ENCODE measurements at regions not wholly inside any gene's neighbourhood (a gene's known extent, or its start where the extent isn't known, plus 50 kb on each side); places are given as distances from the start of the nearest gene placed in this dataset.

- H3K9me3 ChIP-seq (ENCODE audit: control insufficient read depth, low read length) = no peaks in the 10 kb centered on the region
- no peak overlapping the region for H3K9ac ChIP-seq
- no peaks in the 10 kb centered on the region for H3K36me3 ChIP-seq (ENCODE audit: control insufficient read depth, insufficient read depth, low read length)
- no peaks in the 10 kb centered on the region for H3K27me3 ChIP-seq (ENCODE audit: control insufficient read depth, insufficient read depth, low read length)
- no peaks in the 10 kb centered on the region for H3K4me1 ChIP-seq
- no peak overlapping the region for H3K4me2 ChIP-seq (ENCODE audit: low read length)
- H3K27ac ChIP-seq = no peak overlapping the region
- H3K4me3 ChIP-seq (ENCODE audit: low read depth, low read length) = no peak overlapping the region
- TF ChIP-seq, protein P1, sequence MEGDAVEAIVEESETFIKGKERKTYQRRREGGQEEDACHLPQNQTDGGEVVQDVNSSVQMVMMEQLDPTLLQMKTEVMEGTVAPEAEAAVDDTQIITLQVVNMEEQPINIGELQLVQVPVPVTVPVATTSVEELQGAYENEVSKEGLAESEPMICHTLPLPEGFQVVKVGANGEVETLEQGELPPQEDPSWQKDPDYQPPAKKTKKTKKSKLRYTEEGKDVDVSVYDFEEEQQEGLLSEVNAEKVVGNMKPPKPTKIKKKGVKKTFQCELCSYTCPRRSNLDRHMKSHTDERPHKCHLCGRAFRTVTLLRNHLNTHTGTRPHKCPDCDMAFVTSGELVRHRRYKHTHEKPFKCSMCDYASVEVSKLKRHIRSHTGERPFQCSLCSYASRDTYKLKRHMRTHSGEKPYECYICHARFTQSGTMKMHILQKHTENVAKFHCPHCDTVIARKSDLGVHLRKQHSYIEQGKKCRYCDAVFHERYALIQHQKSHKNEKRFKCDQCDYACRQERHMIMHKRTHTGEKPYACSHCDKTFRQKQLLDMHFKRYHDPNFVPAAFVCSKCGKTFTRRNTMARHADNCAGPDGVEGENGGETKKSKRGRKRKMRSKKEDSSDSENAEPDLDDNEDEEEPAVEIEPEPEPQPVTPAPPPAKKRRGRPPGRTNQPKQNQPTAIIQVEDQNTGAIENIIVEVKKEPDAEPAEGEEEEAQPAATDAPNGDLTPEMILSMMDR (IDR thresholded peaks at IDR 0.05) = no peak
- H2AFZ ChIP-seq = no peak overlapping the region
- H3K79me2 ChIP-seq = no peaks in the 10 kb centered on the region
These were observed 191.4 kb upstream of the RORA start for GRCh38 chr15:61420546-61420945.

DNA sequence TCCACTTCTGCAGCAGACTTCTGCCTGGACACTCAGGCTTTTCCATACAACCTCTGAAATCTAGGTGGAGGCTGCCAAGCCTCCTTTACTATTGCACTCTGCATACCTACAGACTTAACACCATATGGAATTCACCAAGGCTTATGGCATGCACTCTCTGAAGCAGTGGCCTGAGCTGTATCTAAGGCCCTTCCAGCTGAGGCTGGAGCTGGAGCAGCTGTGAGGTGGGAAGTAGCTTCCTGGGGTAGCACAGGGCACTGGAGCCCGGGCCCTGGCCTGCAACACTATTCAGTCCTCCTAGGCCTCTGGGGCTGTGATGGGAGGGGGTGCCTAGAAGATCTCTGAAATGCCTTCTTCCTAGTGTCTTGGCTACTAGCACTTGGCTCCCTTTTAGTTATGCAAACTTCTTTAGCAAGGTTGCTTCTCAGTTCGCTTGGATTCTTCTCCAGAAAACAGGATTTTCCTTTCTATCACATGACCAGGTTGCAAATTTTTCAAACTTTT, 186.6 kb upstream of the RORA start:
- Histone ChIP-seq H3K4me2 (ENCODE audit: low read length) (no peak overlapping the region), H3K9me3 (ENCODE audit: control insufficient read depth, low read length) (no peaks in the 10 kb centered on the region), H3K27me3 (ENCODE audit: control insufficient read depth, insufficient read depth, low read length) (no peaks in the 10 kb centered on the region), H3K27ac (no peak overlapping the region), H2AFZ (no peak overlapping the region), H3K36me3 (ENCODE audit: control insufficient read depth, insufficient read depth, low read length) (no peaks in the 10 kb centered on the region), H3K79me2 (no peaks in the 10 kb centered on the region), H3K4me3 (ENCODE audit: low read depth, low read length) (no peak overlapping the region), H3K9ac (no peak overlapping the region), H3K4me1 (no peaks in the 10 kb centered on the region)
- TF ChIP-seq, protein P1 (IDR thresholded peaks at IDR 0.05) = no peak

DNA sequence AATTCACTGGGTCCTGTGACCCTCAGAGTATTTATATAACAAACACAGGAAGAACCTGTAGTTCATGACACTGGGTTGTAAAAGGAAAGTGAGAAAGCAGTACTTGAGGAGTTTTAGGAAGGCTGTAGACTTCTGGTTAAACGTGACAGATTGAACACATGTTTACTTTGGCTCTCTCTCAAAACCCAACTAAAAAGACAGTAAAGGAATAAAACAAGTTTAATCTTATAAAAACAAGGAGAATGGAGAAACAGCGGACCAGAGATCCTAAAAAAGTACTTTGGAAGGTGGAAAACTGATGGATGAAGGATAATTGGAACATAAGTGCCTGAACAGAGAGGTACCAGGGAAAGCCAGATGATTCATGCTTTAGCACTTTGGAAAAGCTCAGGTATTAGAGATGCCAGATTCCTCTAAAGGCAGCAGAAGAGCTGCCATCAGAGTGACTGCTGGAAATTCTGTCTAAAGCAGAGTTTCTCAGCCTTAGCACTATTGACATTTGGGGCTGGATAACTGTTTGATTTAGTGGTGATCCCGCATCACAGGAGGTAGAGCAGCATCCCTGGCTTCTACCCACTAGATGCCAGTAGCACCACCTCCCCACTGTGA, 182.9 kb upstream of the RORA start:
- Histone ChIP-seq H3K4me1 (no peaks in the 10 kb centered on the region), H3K4me3 (ENCODE audit: low read depth, low read length) (no peak overlapping the region), H3K9me3 (ENCODE audit: control insufficient read depth, low read length) (no peaks in the 10 kb centered on the region), H3K4me2 (ENCODE audit: low read length) (no peak overlapping the region), H2AFZ (no peak overlapping the region), H3K9ac (no peak overlapping the region), H3K79me2 (no peaks in the 10 kb centered on the region), H3K27me3 (ENCODE audit: control insufficient read depth, insufficient read depth, low read length) (no peaks in the 10 kb centered on the region), H3K27ac (no peak overlapping the region), H3K36me3 (ENCODE audit: control insufficient read depth, insufficient read depth, low read length) (no peaks in the 10 kb centered on the region)
- TF ChIP-seq, protein P1 (IDR thresholded peaks at IDR 0.05) = no peak

GRCh38 chr15:61410662-61411061, 181.6 kb upstream of the RORA start:
- H3K79me2 ChIP-seq = no peaks in the 10 kb centered on the region
- H3K4me1 ChIP-seq = no peaks in the 10 kb centered on the region
- no peak overlapping the region for H3K9ac ChIP-seq
- no peak overlapping the region for H3K4me3 ChIP-seq (ENCODE audit: low read depth, low read length)
- no peaks in the 10 kb centered on the region for H3K36me3 ChIP-seq (ENCODE audit: control insufficient read depth, insufficient read depth, low read length)
- no peaks in the 10 kb centered on the region for H3K27me3 ChIP-seq (ENCODE audit: control insufficient read depth, insufficient read depth, low read length)
- TF ChIP-seq, protein P1 (IDR thresholded peaks at IDR 0.05) = no peak
- H3K27ac ChIP-seq = no peak overlapping the region
- H3K9me3 ChIP-seq (ENCODE audit: control insufficient read depth, low read length) = no peaks in the 10 kb centered on the region
- H3K4me2 ChIP-seq (ENCODE audit: low read length) = no peak overlapping the region
- H2AFZ ChIP-seq = no peak overlapping the region

DNA sequence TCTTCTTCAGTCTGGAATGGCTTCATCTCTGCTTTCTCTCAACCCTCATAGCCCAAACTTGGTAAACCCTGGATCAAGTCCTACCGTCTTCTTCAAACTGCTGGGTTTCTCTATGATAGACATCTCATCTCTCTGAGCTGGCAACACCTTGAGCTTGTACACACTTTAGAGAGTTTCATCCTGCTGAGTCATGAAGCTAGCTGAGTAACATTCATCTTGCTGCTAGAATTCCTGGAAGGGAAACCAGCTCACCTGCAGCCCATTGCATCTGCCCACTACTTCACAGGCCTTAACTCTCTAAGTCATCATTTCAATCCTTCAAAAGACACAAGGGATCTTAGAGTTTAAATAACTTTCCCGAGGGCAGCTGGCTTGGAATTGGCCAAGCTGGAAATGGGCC, 175.5 kb upstream of the RORA start:
- Histone ChIP-seq H3K27me3 (ENCODE audit: control insufficient read depth, insufficient read depth, low read length) (no peaks in the 10 kb centered on the region), H3K9ac (no peak overlapping the region), H3K4me1 (no peaks in the 10 kb centered on the region), H3K4me2 (ENCODE audit: low read length) (no peak overlapping the region), H3K4me3 (ENCODE audit: low read depth, low read length) (no peak overlapping the region), H3K9me3 (ENCODE audit: control insufficient read depth, low read length) (no peaks in the 10 kb centered on the region), H3K79me2 (no peaks in the 10 kb centered on the region), H3K27ac (no peak overlapping the region), H3K36me3 (ENCODE audit: control insufficient read depth, insufficient read depth, low read length) (no peaks in the 10 kb centered on the region), H2AFZ (no peak overlapping the region)
- TF ChIP-seq, protein P1 (IDR thresholded peaks at IDR 0.05) = no peak
